Chondrocyte (in vitro differentiated cells): ENCODE measurements at regions not wholly inside any gene's neighbourhood (a gene's known extent, or its start where the extent isn't known, plus 50 kb on each side); places are given as distances from the start of the nearest gene placed in this dataset.

Source experiments
- DNase-seq: peaks from one replicate; pipeline ENCODE4 v3.0.0; 2021; ENCODE audit warnings: mixed read lengths, low spot score
- H3K27ac Mint-ChIP-seq: one replicate; pipeline ENCODE4 v1.8.0; 2021; ENCODE audit warnings: mild to moderate bottlenecking, moderate library complexity, mixed read lengths; ENCODE audit not compliant: unreplicated experiment
- H3K27me3 Mint-ChIP-seq: 2 replicates; pipeline ENCODE4 v1.8.0; 2021; ENCODE audit warnings: low read depth, mixed read lengths
- H3K36me3 Mint-ChIP-seq: 2 replicates; pipeline ENCODE4 v1.8.0; 2021; ENCODE audit warnings: low read depth, mixed read lengths
- H3K4me1 Mint-ChIP-seq: 2 replicates; pipeline ENCODE4 v1.8.0; 2021; ENCODE audit warnings: low read depth, mild to moderate bottlenecking, mixed read lengths
- H3K4me3 Mint-ChIP-seq: one replicate; pipeline ENCODE4 v1.8.0; 2021; ENCODE audit warnings: mild to moderate bottlenecking, moderate library complexity, mixed read lengths; ENCODE audit not compliant: unreplicated experiment
- H3K9me3 Mint-ChIP-seq: 2 replicates; pipeline ENCODE4 v1.8.0; 2021; ENCODE audit warnings: low read depth, mixed read lengths
- CTCF ChIP-seq: fragments of 200-600 bp; sonication (generic); IDR thresholded peaks from 2 replicates; pipeline ENCODE4 v1.5.0; 2021; ENCODE audit warnings: antibody characterized with exemption, mild to moderate bottlenecking, moderate library complexity

- H3K36me3 Mint-ChIP-seq = no peaks in the 10 kb centered on the region
- no peak for TF ChIP-seq CTCF
- no peak overlapping the region for H3K4me3 Mint-ChIP-seq
- peaks cover 35% of the 10 kb centered on the region for H3K4me1 Mint-ChIP-seq
- H3K27ac Mint-ChIP-seq = peak overlapping the region; percentile 52
- no peaks in the 10 kb centered on the region for H3K9me3 Mint-ChIP-seq
- H3K27me3 Mint-ChIP-seq = peaks cover 2% of the 10 kb centered on the region
- no peak for DNase-seq
These were observed 504.1 kb downstream of the NTRK3 start for GRCh38 chr15:87752250-87752951.

GRCh38 chr15:87748483-87748882 is 508.1 kb downstream of the NTRK3 start:
- H3K9me3 Mint-ChIP-seq = no peaks in the 10 kb centered on the region
- TF ChIP-seq CTCF = no peak
- DNase-seq = no peak
- H3K27me3 Mint-ChIP-seq = peaks cover 3% of the 10 kb centered on the region
- no peak overlapping the region for H3K27ac Mint-ChIP-seq
- H3K4me3 Mint-ChIP-seq = no peak overlapping the region
- no peaks in the 10 kb centered on the region for H3K36me3 Mint-ChIP-seq
- peaks cover 21% of the 10 kb centered on the region for H3K4me1 Mint-ChIP-seq

GRCh38 chr15:87747087-87747486 is 509.5 kb downstream of the NTRK3 start:
- H3K27ac Mint-ChIP-seq = no peak overlapping the region
- TF ChIP-seq CTCF = no peak
- no peak for DNase-seq
- peaks cover 3% of the 10 kb centered on the region for H3K27me3 Mint-ChIP-seq
- H3K4me3 Mint-ChIP-seq = no peak overlapping the region
- peaks cover 7% of the 10 kb centered on the region for H3K4me1 Mint-ChIP-seq
- H3K9me3 Mint-ChIP-seq = no peaks in the 10 kb centered on the region
- H3K36me3 Mint-ChIP-seq = no peaks in the 10 kb centered on the region

GRCh38 chr15:87746333-87746732 is 510.2 kb downstream of the NTRK3 start:
- no peak for TF ChIP-seq CTCF
- no peak overlapping the region for H3K4me3 Mint-ChIP-seq
- no peaks in the 10 kb centered on the region for H3K4me1 Mint-ChIP-seq
- no peaks in the 10 kb centered on the region for H3K9me3 Mint-ChIP-seq
- H3K27ac Mint-ChIP-seq = no peak overlapping the region
- no peak for DNase-seq
- H3K36me3 Mint-ChIP-seq = no peaks in the 10 kb centered on the region
- H3K27me3 Mint-ChIP-seq = peaks cover 3% of the 10 kb centered on the region

GRCh38 chr15:87744815-87745214 is 511.7 kb downstream of the NTRK3 start:
- no peak for TF ChIP-seq CTCF
- no peak overlapping the region for H3K27ac Mint-ChIP-seq
- peaks cover 3% of the 10 kb centered on the region for H3K27me3 Mint-ChIP-seq
- no peaks in the 10 kb centered on the region for H3K9me3 Mint-ChIP-seq
- no peak for DNase-seq
- no peak overlapping the region for H3K4me3 Mint-ChIP-seq
- no peaks in the 10 kb centered on the region for H3K36me3 Mint-ChIP-seq
- no peaks in the 10 kb centered on the region for H3K4me1 Mint-ChIP-seq
